OCI-LY1 (cell line): ENCODE measurements at regions not wholly inside any gene's neighbourhood (a gene's known extent, or its start where the extent isn't known, plus 50 kb on each side); places are given as distances from the start of the nearest gene placed in this dataset.

Experiments used
- CTCF ChIP-seq: fragments of 200-600 bp; sonication (generic), shearing (Covaris generic); IDR thresholded peaks from 2 replicates; pipeline ENCODE4 v1.5.1; 2017; ENCODE audit warnings: mild to moderate bottlenecking, antibody characterized with exemption, low read length, moderate library complexity, mixed read lengths
- EZH2 ChIP-seq: fragments of 200-600 bp; sonication (generic), shearing (Covaris generic); IDR thresholded peaks from 2 replicates; pipeline ENCODE4 v1.8.0; 2017; ENCODE audit warnings: borderline replicate concordance, mixed run types, mild to moderate bottlenecking, antibody characterized with exemption, low read length, moderate library complexity, mixed read lengths

DNA sequence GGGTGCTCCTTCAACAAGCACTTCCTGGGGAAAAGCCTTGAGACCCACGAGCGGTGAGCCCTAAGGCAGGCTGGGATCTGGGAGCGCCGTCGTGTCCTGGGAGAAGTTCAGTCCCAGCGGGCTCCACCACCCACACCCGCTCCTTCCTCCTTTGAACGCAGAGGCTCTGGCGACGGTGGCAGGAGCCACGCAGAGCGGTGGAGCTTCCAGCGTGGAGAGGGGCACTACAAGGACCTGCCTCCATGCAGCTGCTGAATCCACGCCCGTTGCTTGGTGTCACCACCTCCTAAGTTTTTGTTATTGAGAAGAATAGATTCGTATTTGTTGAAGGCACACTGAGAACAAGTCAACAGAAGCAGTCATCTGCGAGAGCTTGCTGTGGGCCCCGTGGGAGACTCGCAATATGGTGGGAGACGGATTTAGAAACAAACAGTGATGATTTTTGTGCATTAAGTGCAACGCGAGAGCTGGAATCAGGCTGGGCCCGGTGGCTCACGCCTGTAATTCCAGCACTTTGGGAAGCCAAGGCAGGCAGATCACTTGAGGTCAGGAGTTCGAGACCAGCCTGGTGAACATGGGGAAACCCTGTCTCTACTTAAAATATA, 60.1 kb upstream of the SDK1 start:
- TF ChIP-seq CTCF, result no peak
- TF ChIP-seq EZH2, result no peak
